ENCODE measurements at regions not wholly inside any gene's neighbourhood (a gene's known extent, or its start where the extent isn't known, plus 50 kb on each side); places are given as distances from the start of the nearest gene placed in this dataset.

DNA sequence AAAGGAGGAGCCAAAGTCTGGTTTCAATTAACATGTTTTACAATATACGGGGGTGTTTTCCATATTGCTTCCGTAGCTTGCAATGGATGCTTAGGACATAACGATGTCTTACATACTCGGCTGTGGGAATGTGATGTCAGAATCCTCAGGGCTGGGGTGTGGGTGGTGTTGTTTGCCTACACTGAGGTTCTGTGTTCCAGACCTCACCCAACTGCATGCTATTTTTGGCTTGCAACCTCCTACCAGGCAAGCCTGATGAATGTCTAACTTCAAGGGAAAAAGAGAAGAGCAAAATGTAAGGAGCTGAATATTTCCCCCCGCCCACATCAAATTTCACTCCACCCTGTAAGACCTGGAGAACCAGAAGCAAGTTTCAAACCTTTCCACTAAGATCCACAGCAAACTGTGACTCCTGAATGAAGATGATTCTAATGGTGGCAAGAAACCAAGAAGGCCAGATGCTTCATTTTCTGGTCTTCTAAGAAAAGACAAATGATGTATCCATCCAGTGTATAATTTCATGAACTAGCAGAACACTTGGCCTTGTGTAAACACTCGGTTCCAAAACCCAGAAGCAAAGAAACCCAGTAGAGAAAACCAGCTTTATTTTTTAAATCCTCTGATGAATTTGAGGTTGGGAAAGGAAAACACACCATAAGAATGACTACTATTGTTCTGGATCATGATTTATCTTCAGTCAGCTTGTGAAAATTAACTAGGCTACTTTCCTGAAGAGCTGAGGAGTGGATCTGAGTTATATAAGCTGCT is 227.9 kb downstream of the DACT1 start:
- DNase-seq (ENCODE audit: low spot score) = no peak
- in situ Hi-C loops (cut with MboI; ENCODE audit: low pct_unique_long_range_greater_than_20kb, low sequenced_read_pairs, unreplicated experiment) = no loop called here
- TF ChIP-seq, protein P1, sequence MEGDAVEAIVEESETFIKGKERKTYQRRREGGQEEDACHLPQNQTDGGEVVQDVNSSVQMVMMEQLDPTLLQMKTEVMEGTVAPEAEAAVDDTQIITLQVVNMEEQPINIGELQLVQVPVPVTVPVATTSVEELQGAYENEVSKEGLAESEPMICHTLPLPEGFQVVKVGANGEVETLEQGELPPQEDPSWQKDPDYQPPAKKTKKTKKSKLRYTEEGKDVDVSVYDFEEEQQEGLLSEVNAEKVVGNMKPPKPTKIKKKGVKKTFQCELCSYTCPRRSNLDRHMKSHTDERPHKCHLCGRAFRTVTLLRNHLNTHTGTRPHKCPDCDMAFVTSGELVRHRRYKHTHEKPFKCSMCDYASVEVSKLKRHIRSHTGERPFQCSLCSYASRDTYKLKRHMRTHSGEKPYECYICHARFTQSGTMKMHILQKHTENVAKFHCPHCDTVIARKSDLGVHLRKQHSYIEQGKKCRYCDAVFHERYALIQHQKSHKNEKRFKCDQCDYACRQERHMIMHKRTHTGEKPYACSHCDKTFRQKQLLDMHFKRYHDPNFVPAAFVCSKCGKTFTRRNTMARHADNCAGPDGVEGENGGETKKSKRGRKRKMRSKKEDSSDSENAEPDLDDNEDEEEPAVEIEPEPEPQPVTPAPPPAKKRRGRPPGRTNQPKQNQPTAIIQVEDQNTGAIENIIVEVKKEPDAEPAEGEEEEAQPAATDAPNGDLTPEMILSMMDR (IDR thresholded peaks at IDR 0.05; ENCODE audit: extremely low read depth, insufficient read depth, missing control alignments) = no peak

DNA sequence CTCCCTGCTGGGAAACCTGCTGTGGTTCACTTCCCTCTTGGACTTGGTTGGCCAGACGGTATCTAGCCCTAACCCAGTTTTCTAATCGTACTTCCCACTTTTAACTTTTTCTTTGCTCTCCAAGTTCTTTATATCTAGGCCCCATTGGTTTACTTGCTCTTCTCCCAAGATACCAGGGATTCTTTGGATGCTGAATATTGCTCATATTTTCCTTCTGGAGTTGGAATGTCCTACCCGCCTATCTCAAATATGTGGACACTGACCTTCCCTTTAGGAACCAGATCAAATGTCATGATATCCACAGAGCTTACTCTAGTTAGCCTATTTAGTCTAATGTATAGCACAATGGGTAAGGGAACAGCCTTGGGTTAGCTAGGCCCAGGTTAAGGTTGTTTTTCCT is 228.6 kb downstream of the DACT1 start:
- in situ Hi-C loops (cut with MboI; ENCODE audit: low pct_unique_long_range_greater_than_20kb, low sequenced_read_pairs, unreplicated experiment) = no loop called here
- TF ChIP-seq, protein P1 (IDR thresholded peaks at IDR 0.05; ENCODE audit: extremely low read depth, insufficient read depth, missing control alignments) = no peak
- no peak for DNase-seq (ENCODE audit: low spot score)

DNA sequence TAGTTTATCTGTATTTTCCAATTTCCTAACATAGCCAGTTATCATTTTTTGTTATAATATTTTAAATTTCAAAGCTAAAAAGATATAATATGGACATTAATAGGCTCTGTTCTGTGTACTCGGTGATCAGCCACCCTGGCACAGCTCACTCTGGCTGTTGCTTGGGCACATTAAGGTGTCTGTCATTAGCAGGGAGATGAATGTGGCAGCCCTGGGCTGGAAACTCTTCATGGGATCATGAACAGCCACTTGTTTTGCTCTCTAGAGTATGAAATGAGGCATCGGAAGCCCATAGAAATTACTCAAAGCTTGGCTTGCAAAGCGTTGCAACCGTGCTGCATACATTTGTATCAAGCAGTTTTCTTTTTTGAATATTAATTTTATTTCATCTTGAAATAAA is 233.2 kb downstream of the DACT1 start:
- DNase-seq (ENCODE audit: low spot score) = no peak
- TF ChIP-seq, protein P1 (IDR thresholded peaks at IDR 0.05; ENCODE audit: extremely low read depth, insufficient read depth, missing control alignments) = no peak

DNA sequence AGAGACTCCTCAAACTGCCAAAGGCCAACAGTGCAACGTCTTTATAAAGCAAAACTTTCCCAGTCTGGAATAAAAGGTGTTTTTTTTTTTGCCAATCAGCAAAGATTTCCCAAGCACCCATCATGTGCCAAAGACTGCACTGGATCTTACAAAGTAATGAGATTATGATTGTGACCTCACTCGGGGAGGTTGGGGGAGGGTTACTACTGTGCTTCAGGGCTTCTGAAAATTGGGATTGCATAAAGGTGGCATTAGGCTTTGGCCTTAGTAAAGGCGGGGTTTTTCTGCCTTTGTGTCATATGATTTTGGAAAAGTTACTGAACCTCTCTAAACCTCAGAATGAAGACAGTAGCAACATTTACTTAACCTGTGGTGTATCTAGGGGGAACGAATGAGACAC is 233.8 kb downstream of the DACT1 start:
- no peak for DNase-seq (ENCODE audit: low spot score)
- TF ChIP-seq, protein P1 (IDR thresholded peaks at IDR 0.05; ENCODE audit: extremely low read depth, insufficient read depth, missing control alignments) = no peak
- in situ Hi-C loops (cut with MboI; ENCODE audit: low pct_unique_long_range_greater_than_20kb, low sequenced_read_pairs, unreplicated experiment) = no loop called here

More for the DNA sequence above, 233.2 kb downstream of the DACT1 start:
- in situ Hi-C loops (cut with MboI; ENCODE audit: low pct_unique_long_range_greater_than_20kb, low sequenced_read_pairs, unreplicated experiment) = no loop called here

DNA sequence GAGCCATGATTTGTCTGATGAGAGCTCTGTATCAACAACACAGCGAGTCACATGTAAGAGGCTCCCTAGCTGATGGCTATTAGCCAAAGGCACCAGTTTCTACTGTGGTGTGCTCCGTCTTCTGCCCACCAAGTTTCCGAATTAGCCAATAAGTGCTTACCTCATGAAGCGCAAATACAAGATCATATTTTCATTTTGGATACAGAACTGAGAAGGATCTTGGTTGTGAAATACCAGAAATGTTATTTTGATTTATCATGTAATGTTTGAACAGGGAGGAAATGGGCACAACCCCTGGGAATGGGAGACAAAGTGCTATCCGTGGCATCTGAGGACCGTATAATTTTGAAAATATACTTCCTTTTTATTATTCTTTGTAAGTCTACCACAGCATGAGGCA is 234.3 kb downstream of the DACT1 start:
- no peak for DNase-seq (ENCODE audit: low spot score)
- in situ Hi-C loops (cut with MboI; ENCODE audit: low pct_unique_long_range_greater_than_20kb, low sequenced_read_pairs, unreplicated experiment) = no loop called here
- TF ChIP-seq, protein P1 (IDR thresholded peaks at IDR 0.05; ENCODE audit: extremely low read depth, insufficient read depth, missing control alignments) = no peak

DNA sequence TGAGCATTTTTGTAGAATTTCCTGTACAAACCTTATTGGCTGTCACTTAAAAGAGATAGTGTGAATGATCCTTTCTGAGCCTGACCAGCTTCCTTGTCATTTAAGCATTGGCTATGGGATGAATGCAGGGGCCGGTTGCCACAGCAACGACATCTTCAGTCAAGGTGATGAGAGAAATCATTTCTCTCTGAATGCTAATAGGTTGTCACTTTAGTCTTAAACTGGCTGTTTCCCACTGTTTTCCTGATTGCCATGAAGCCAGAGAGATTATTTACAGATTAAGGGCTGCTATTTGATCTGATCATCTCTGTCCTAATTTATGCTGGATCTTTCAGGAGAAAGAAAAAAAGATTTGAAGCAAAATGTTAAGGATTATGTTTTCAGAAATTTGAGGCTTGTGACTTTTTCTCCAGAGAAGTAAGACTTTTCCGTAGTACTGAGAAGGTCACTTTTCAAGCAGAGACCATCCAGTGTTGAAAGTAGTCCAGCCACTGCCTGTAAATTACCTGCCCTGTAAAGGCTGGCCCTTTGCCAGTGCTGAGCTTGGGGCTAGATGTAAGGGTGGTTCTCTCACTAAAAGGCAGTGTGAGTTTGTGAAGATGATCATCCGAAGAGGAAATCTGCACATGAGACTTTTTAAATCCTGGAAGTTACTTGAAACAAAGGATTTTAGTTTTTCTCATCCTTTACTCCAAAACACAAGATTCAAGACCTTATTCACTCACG is 235.6 kb downstream of the DACT1 start:
- DNase-seq (ENCODE audit: low spot score) = no peak
- TF ChIP-seq, protein P1 (IDR thresholded peaks at IDR 0.05; ENCODE audit: extremely low read depth, insufficient read depth, missing control alignments) = no peak
- in situ Hi-C loops (cut with MboI; ENCODE audit: low pct_unique_long_range_greater_than_20kb, low sequenced_read_pairs, unreplicated experiment) = no loop called here

All from GM13977 (cell line).